ENCODE measurements at regions not wholly inside any gene's neighbourhood (a gene's known extent, or its start where the extent isn't known, plus 50 kb on each side); places are given as distances from the start of the nearest gene placed in this dataset.

DNA sequence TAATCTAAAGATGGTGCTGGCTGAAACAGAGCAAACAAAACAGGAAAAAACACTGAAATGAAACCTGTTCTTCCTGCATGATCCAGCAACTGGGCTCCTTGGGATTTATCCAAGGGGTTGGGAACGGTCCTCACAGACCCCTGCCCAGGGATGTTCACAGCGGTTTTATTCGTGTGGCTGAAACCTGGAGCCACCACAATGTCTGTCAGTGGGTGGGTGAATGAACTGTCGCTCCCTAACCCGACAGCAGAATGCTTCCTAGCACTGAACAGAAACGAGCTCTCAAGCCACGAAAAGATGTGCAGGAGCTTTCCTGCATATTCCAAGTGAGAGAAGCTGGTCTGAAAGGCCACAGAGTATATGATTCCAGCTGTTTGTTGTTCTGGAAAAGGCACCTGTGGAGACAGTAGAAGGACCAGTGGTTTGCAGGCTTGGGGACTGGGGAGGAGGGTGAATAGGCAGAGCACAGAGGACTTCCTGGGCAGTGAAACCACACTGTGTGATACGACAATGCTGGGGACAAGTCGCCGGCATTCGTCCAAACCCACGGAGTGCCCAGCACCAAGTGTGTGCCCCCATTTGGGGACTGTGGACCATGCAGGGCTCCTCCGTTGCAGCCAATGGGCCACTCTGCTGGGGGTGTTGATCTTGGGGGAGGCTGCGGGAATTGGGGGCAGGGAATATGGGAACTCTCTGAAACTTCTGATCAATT, 73.9 kb downstream of the TEX29 start:
- DNase-seq (ENCODE audit: low spot score) = no peak

DNA sequence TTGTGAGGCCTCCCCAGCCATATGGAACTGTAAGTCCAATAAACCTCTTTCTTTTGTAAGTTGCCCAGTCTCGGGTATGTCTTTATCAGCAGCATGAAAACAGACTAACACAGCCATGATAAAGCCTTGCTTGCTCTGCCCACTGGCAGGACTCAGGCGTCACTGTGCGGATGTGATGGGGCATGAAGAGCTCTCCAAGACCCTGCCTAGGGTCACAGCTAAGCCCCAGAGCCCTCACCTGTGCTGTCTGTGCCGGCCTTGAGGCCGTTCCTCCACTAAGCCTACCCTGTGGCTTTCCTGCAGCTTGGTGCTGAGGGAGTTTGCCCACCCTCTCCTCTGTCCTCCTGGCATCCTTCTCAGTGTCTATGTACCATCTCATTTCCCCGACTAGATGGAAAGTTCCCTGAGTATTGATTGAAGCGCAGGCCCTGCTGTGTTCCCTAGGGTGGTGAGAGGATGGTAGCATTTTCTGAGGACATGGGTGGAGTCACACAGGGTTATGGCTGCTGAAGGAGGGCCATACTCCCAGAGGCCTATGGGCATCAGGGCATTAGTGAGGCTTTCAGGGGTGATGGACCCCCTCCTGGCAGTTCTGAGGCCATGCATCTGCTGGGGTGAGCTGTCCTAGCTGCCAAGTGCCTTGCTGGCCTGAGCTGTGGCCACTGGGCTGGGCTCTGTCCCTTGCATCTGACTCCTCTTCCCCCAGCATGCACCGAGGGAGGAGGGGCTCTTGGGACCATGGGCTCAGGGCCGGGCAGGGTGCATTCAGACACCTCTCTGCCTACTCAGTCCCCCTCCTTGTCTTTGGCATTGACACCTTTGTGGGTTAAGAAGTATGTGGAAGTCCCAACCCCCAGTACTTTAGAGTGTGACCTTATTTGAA, 75.3 kb downstream of the TEX29 start:
- no peak for DNase-seq (ENCODE audit: low spot score)

- DNase-seq (ENCODE audit: low spot score) = no peak
These were observed 76.0 kb downstream of the TEX29 start for GRCh38 chr13:111396457-111396856.

- DNase-seq (ENCODE audit: low spot score) = no peak
These were observed 76.9 kb downstream of the TEX29 start for GRCh38 chr13:111397202-111397880.

GRCh38 chr13:111398196-111398595, 77.8 kb downstream of the TEX29 start:
- no peak for DNase-seq (ENCODE audit: low spot score)

DNA sequence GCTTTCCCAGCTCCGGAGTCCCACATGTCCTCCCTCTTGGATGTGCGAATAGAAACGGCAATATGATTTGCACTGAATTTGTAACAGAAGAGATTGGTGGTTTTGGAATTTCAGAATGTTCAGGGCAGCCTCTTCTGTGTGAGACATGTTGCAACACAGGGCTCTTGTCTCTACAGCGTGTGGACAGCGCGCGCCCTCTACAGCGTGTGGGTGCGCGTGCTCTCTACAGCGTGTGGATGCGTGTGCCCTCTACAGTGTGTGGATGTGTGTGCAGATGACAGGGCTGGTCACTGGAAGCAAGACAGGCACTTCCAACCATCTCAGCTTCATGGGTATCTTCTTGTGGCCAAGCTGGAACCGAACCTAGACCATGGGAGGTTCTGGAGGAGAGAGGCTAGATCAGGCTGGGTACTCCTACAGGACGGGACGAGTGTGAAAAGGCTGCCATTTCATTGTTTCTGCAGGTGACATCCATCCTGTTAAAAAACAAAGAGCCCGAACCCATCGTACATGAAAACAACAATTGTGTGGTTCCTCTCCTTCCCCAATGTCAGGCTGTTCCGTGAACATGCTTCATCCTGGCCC, 78.4 kb downstream of the TEX29 start:
- DNase-seq (ENCODE audit: low spot score) = no peak

DNA sequence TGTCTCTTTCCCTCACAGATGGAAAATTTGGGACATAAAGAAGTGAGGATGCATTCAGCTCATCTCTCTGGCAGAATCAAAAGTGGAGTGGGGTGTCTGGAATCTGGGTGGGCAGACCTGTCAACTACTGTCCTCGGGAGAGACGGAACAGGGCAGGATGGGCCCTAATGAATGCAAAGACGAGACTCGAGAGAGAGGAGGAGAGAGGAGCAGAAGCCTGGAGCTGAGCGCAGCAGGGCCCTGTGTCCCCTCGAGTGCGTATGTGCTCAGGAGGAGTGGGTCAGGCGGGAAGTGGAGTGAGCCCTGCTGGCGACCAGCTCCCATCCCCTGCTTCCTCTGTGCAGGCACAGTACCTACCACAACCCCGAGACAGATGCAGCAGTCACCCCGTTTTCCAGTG, 78.9 kb downstream of the TEX29 start:
- no peak for DNase-seq (ENCODE audit: low spot score)

- DNase-seq (ENCODE audit: low spot score) = no peak
These were observed 79.5 kb downstream of the TEX29 start for GRCh38 chr13:111399776-111400538.

- DNase-seq (ENCODE audit: low spot score) = no peak
These were observed 80.7 kb downstream of the TEX29 start for GRCh38 chr13:111401151-111401550.

- DNase-seq (ENCODE audit: low spot score) = no peak
These were observed 81.3 kb downstream of the TEX29 start for GRCh38 chr13:111401755-111402154.

GRCh38 chr13:111402441-111402840, 82.0 kb downstream of the TEX29 start:
- no peak for DNase-seq (ENCODE audit: low spot score)

GRCh38 chr13:111403266-111403665, 82.8 kb downstream of the TEX29 start:
- no peak for DNase-seq (ENCODE audit: low spot score)

DNA sequence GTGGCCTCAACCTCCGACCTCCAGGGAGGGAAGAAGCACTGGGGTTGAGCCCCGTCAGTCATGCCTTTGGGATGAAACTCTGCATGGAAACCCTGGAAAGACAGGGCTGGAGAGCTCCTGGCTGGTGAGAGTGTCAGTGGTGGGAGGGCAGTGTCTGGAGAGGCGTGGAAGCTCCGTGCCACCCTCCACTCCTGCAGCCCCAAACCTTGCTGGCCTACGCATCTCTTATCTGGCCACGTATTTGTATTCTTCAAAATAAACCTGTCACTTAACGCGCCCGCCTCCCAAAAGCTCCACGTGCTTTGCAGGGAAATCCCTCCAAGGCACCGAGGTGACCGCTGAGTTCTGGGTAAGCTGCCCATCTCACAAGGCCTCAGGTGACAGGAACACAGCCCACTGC, 84.3 kb downstream of the TEX29 start:
- no peak for DNase-seq (ENCODE audit: low spot score)

DNA sequence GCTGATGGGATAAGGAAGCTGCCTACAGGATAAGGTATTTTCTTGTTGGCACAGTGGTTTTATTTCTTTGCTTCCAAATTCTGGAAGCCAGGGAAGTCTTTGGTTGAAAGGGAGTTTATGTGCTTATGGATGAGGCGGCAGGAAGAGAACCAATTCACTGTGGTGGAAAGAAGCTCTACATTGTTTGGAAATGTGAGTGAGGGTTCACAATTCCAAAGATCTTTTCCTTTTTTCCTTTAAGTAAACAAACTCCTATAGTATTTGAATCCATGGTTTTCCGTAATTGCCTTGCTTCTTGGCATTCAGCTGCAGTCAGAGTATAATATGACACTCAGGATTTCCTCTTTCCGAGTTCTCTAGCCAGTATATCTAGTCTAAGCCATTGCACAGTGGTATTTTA, 86.2 kb downstream of the TEX29 start:
- DNase-seq (ENCODE audit: low spot score) = no peak

- no peak for DNase-seq (ENCODE audit: low spot score)
These were observed 87.1 kb downstream of the TEX29 start for GRCh38 chr13:111407381-111408131.

- no peak for DNase-seq (ENCODE audit: low spot score)
These were observed 89.0 kb downstream of the TEX29 start for GRCh38 chr13:111409413-111409812.

DNA sequence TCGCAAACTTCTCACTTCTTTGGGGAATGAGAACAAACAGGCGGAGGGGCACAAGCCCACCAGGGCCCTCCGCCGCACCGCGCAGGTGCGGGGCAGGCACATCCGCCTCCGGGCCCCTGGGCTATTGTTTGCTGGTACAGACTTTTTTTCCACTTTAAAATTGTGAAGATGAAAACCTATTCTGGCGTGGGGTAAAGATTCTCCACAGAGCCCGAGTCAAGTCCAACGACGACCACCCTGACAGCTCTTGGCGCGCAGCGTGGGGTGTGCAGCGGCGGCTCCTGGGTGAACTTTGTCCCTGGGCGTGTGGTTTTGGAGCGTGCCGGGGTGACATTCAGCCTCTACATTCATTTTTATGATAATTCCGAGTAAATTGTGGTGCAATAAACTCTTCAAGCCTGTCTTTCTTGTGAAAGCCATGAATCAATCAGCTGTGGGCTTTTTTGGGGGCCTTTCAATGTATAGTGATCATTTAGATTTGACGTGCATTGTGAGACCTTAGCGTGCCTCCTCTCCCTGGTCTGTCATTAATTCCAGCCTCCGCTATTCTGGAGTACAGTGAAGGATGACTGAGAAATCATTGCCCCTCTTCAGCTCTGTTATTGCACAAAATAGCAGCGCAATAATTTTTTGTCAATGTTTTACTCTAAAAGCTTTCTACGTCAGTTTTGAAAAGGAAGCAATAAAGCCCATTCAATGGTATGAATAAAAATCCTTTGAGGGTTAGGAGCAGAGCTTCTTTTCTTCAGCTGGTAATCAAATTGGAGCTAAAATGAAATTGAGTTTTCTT, 90.0 kb downstream of the TEX29 start:
- DNase-seq (ENCODE audit: low spot score) = no peak

GRCh38 chr13:111411151-111411858, 90.9 kb downstream of the TEX29 start:
- DNase-seq (ENCODE audit: low spot score) = no peak

GRCh38 chr13:111411919-111412650, 91.6 kb downstream of the TEX29 start:
- DNase-seq (ENCODE audit: low spot score) = no peak

Measured in SW480 (cell line).